Activated B cell treated with CpG ODN at 0.5 μM for 24 hours (primary cell): ENCODE measurements at regions not wholly inside any gene's neighbourhood (a gene's known extent, or its start where the extent isn't known, plus 50 kb on each side); places are given as distances from the start of the nearest gene placed in this dataset.
"Not testable (repeated sequence)": the region's sequence is repeated elsewhere in the genome, so short reads cannot be mapped to it uniquely, and the experiment has no call there.

Source experiments
- ATAC-seq: fragments of 200-7000 bp; cut with Tn5 transposase; one replicate; pipeline ENCODE4 v1.10.0; 2021; ENCODE audit warnings: low read depth, mild to moderate bottlenecking, moderate library complexity
- CTCF ChIA-PET: fragments of 350-600 bp; sonication (Branson Sonifier 250); formaldehyde crosslinking; loops from one replicate; lab custom pipeline; 2021; ENCODE audit warnings: antibody characterized with exemption; lab: Charles Lee
- POLR2A ChIA-PET: fragments of 350-600 bp; sonication (Branson Sonifier 250); formaldehyde crosslinking; loops from one replicate; lab custom pipeline; 2021; ENCODE audit warnings: antibody characterized with exemption; lab: Charles Lee
- DNase-seq: peaks from one replicate; pipeline ENCODE4 v3.0.0; 2022
- H3K27ac Mint-ChIP-seq: one replicate; pipeline ENCODE4 v1.8.0; 2020; ENCODE audit warnings: mixed read lengths
- H3K27me3 Mint-ChIP-seq: one replicate; pipeline ENCODE4 v1.8.0; 2021; ENCODE audit warnings: mixed read lengths
- H3K36me3 Mint-ChIP-seq: one replicate; pipeline ENCODE4 v1.8.0; 2021; ENCODE audit warnings: low read depth, mixed read lengths
- H3K4me1 Mint-ChIP-seq: one replicate; pipeline ENCODE4 v1.8.0; 2021; ENCODE audit warnings: mixed read lengths
- H3K4me3 Mint-ChIP-seq: one replicate; pipeline ENCODE4 v1.8.0; 2020; ENCODE audit warnings: mild to moderate bottlenecking, mixed read lengths
- H3K9me3 Mint-ChIP-seq: one replicate; pipeline ENCODE4 v1.8.0; 2020; ENCODE audit warnings: mixed read lengths
- CTCF ChIP-seq: fragments of 200-600 bp; IDR thresholded peaks from one replicate; pipeline ENCODE4 v1.8.0; 2022; ENCODE audit warnings: antibody characterized with exemption, mild to moderate bottlenecking
- intact Hi-C: fragments of 100-400 bp; cut with micrococcal nuclease; formaldehyde crosslinking; loops from one replicate; pipeline ENCODE4 v1.15.1; 2024

GRCh38 chr5:30498972-30499371 lies 694.5 kb upstream of the CDH6 start:
- CTCF ChIA-PET = no interaction called here
- DNase-seq (no peak), ATAC-seq (no peak)
- intact Hi-C loops = no loop called here
- Mint-ChIP-seq H3K36me3 (no peaks in the 10 kb centered on the region), H3K4me1 (no peaks in the 10 kb centered on the region), H3K27me3 (no peaks in the 10 kb centered on the region), H3K27ac (no peak overlapping the region), H3K4me3 (no peak overlapping the region), H3K9me3 (peaks cover 10% of the 10 kb centered on the region)
- TF ChIP-seq CTCF = no peak
- POLR2A ChIA-PET = no interaction called here

- H3K4me1 Mint-ChIP-seq, DNase-seq, H3K9me3 Mint-ChIP-seq, H3K27me3 Mint-ChIP-seq, ATAC-seq, CTCF ChIA-PET, H3K4me3 Mint-ChIP-seq, H3K36me3 Mint-ChIP-seq, H3K27ac Mint-ChIP-seq, intact Hi-C loops, POLR2A ChIA-PET: not testable (repeated sequence)
Measured at GRCh38 chr5:30498509-30498908, 695.0 kb upstream of the CDH6 start.

DNA sequence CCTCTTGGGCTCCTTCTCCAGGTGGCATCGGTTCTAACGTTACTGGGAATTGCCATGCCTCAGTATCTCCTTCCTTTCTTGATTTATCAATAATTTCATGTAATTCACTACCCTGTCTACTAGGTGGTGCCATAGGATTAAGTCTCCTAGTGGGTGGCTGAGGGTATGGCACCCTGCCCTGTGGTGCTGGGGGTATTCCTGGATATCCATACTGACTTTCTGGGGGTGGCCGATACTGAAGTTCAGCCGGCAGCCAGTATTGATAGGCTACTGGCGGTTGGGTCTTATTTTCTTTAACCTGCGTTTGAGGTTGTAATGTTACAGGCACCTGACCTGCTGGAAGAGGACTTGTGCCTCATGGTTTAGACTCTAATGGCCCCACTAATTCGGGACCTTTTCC lies 699.4 kb upstream of the CDH6 start:
- CTCF ChIA-PET, H3K9me3 Mint-ChIP-seq, intact Hi-C loops, DNase-seq, H3K4me1 Mint-ChIP-seq, H3K4me3 Mint-ChIP-seq, H3K36me3 Mint-ChIP-seq, POLR2A ChIA-PET, H3K27ac Mint-ChIP-seq, H3K27me3 Mint-ChIP-seq, ATAC-seq: not testable (repeated sequence)

- no peak for DNase-seq
- intact Hi-C loops = no loop called here
- H3K27ac Mint-ChIP-seq = no peak overlapping the region
- ATAC-seq = no peak
- H3K36me3 Mint-ChIP-seq = no peaks in the 10 kb centered on the region
- no peaks in the 10 kb centered on the region for H3K27me3 Mint-ChIP-seq
- peaks cover 18% of the 10 kb centered on the region for H3K9me3 Mint-ChIP-seq
- TF ChIP-seq CTCF = no peak
- no peak overlapping the region for H3K4me3 Mint-ChIP-seq
- ChIA-PET POLR2A (no interaction called here), CTCF (no interaction called here)
- H3K4me1 Mint-ChIP-seq = no peaks in the 10 kb centered on the region
Measured at GRCh38 chr5:30479104-30479503, 714.4 kb upstream of the CDH6 start.

GRCh38 chr5:30475429-30475828 lies 718.1 kb upstream of the CDH6 start:
- H3K9me3 Mint-ChIP-seq = peaks cover 12% of the 10 kb centered on the region
- no peak for TF ChIP-seq CTCF
- ATAC-seq (no peak), DNase-seq (no peak)
- H3K27me3 Mint-ChIP-seq = no peaks in the 10 kb centered on the region
- intact Hi-C loops = no loop called here
- ChIA-PET POLR2A (no interaction called here), CTCF (no interaction called here)
- no peaks in the 10 kb centered on the region for H3K4me1 Mint-ChIP-seq
- no peaks in the 10 kb centered on the region for H3K36me3 Mint-ChIP-seq
- H3K27ac Mint-ChIP-seq = no peak overlapping the region
- H3K4me3 Mint-ChIP-seq = no peak overlapping the region

- ATAC-seq (no peak), DNase-seq (no peak)
- Mint-ChIP-seq H3K36me3 (no peaks in the 10 kb centered on the region), H3K4me1 (no peaks in the 10 kb centered on the region), H3K4me3 (no peak overlapping the region), H3K27ac (no peak overlapping the region), H3K27me3 (no peaks in the 10 kb centered on the region), H3K9me3 (peaks cover 20% of the 10 kb centered on the region)
- ChIA-PET POLR2A (no interaction called here), CTCF (no interaction called here)
- TF ChIP-seq CTCF = no peak
- intact Hi-C loops = no loop called here
Measured at GRCh38 chr5:30469691-30470090, 723.8 kb upstream of the CDH6 start.
